ENCODE measurements at regions not wholly inside any gene's neighbourhood (a gene's known extent, or its start where the extent isn't known, plus 50 kb on each side); places are given as distances from the start of the nearest gene placed in this dataset.

GRCh38 chr3:152780553-152780952 lies 54.4 kb upstream of the P2RY1 start:
- ATAC-seq: no peak

GRCh38 chr3:152785051-152785450 lies 49.9 kb upstream of the P2RY1 start:
- Histone ChIP-seq H3K9me3 (no peaks in the 10 kb centered on the region), H3K4me3 (no peak overlapping the region), H3K4me1 (no peaks in the 10 kb centered on the region), H3K27ac (no peak overlapping the region), H3K27me3 (no peaks in the 10 kb centered on the region), H3K36me3 (no peaks in the 10 kb centered on the region)
- 64 to 87% methylated on average over 4 of the region's 4 CpGs for WGBS, 2 donors
- FAIRE-seq (no peak), DNase-seq (no peak), ATAC-seq (no peak)
- no peak for TF ChIP-seq CTCF (IDR thresholded peaks at IDR 0.05)
- intact Hi-C loops (cut with DNase I): no loop called here

More at GRCh38 chr3:152780553-152780952, 54.4 kb upstream of the P2RY1 start:
- FAIRE-seq (no peak), DNase-seq (no peak)
- H3K4me3 ChIP-seq: no peak overlapping the region
- H3K36me3 ChIP-seq: no peaks in the 10 kb centered on the region
- intact Hi-C loops (cut with DNase I): no loop called here
- 83 to 91% methylated on average over 2 of the region's 2 CpGs for WGBS, 2 donors
- no peak overlapping the region for H3K27ac ChIP-seq
- TF ChIP-seq CTCF (IDR thresholded peaks at IDR 0.05): no peak
- no peaks in the 10 kb centered on the region for H3K27me3 ChIP-seq
- no peaks in the 10 kb centered on the region for H3K9me3 ChIP-seq
- no peaks in the 10 kb centered on the region for H3K4me1 ChIP-seq
